ENCODE measurements at regions not wholly inside any gene's neighbourhood (a gene's known extent, or its start where the extent isn't known, plus 50 kb on each side); places are given as distances from the start of the nearest gene placed in this dataset.

GRCh38 chr18:60556326-60556725, 183.8 kb upstream of the MC4R start:
- CTCF ChIA-PET (ENCODE audit: partially characterized antibody) = interaction anchor here (0.7 to 1.5 kb wide), 4 partner anchors 10 to 569 kb away, joined by 3 read pairs; no protein-coding TSS in a partner anchor
- Histone ChIP-seq H2BK15ac (ENCODE audit: low read length) (no peak overlapping the region), H3K4me2 (ENCODE audit: insufficient read depth in 1 of 2, low read depth in 2 of 2, low read length in 2 of 2) (no peak overlapping the region), H3K9me3 (ENCODE audit: insufficient read depth in 2 of 2, low read depth in 1 of 2, low read length in 1 of 2) (peaks cover 0 to 5% of the 10 kb centered on the region in 2 experiments; a peak in 1 of 4 replicates), H4K8ac (ENCODE audit: extremely low read depth, insufficient read depth, low read length) (no peak overlapping the region), H2AK5ac (ENCODE audit: low read depth, low read length) (no peak overlapping the region), H2AFZ (ENCODE audit: low read length) (no peak overlapping the region), H3K4me3 (ENCODE audit: extremely low read depth in 1 of 4, insufficient read depth in 2 of 4, low read depth in 3 of 4, low read length in 4 of 4) (no peak overlapping the region), H2BK12ac (ENCODE audit: low read depth, low read length) (no peak overlapping the region), H3K36me3 (ENCODE audit: control insufficient read depth in 2 of 4, insufficient read depth in 4 of 4, low read length in 3 of 4) (no peaks in the 10 kb centered on the region), H3K23me2 (ENCODE audit: low read depth, low read length) (no peaks in the 10 kb centered on the region), H4K20me1 (replicated peaks in 1 of 2; ENCODE audit: control insufficient read depth in 1 of 2, insufficient read depth in 2 of 2, low read length in 2 of 2) (no peaks in the 10 kb centered on the region), H3K27me3 (replicated peaks in 1 of 4; ENCODE audit: control insufficient read depth in 3 of 4, extremely low read depth in 1 of 4, insufficient read depth in 3 of 4, low read length in 3 of 4) (no peaks in the 10 kb centered on the region), H3K79me1 (ENCODE audit: low read depth, low read length) (no peaks in the 10 kb centered on the region), H4K91ac (replicated peaks; ENCODE audit: insufficient read length, low read length) (no peak overlapping the region), H3K9ac (replicated peaks in 1 of 4; ENCODE audit: extremely low read depth in 1 of 4, low read depth in 3 of 4, low read length in 3 of 4) (no peak overlapping the region), H4K5ac (ENCODE audit: insufficient read length, low read depth, low read length) (no peak overlapping the region), H3K27ac (ENCODE audit: low read depth, low read length) (no peak overlapping the region), H3K56ac (replicated peaks; ENCODE audit: insufficient read length, low read depth, low read length) (no peak overlapping the region), H3K4ac (replicated peaks; ENCODE audit: insufficient read length, low read depth, low read length) (no peak overlapping the region), H3K14ac (ENCODE audit: insufficient read length) (no peak overlapping the region), H2BK20ac (ENCODE audit: low read length) (no peak overlapping the region), H2BK120ac (replicated peaks; ENCODE audit: low read depth, low read length) (no peak overlapping the region), H2BK5ac (ENCODE audit: low read depth, low read length) (no peak overlapping the region), H3K23ac (ENCODE audit: insufficient read length) (no peak overlapping the region), H3K79me2 (ENCODE audit: control insufficient read depth in 1 of 2, insufficient read depth in 2 of 2, low read length in 2 of 2) (no peaks in the 10 kb centered on the region), H3K4me1 (replicated peaks in 1 of 4; ENCODE audit: control insufficient read depth in 3 of 4, insufficient read depth in 4 of 4, low read length in 3 of 4) (no peaks in the 10 kb centered on the region), H3K18ac (ENCODE audit: extremely low read depth, low read length) (no peak overlapping the region)
- DNase-seq (ENCODE audit: low read depth in 1 of 2, low spot score in 2 of 2) = no peak
- FAIRE-seq = no peak
- WGBS, 2 experiments (ENCODE audit: extremely low coverage in 1 of 2, insufficient coverage in 1 of 2, insufficient read length in 1 of 2, insufficient replicate concordance in 2 of 2, low coverage in 1 of 2, low lambda C conversion rate in 2 of 2, missing lambda C conversion rate in 1 of 2) = 100% methylated on average over 1 of the region's 1 CpG; no CpG with 5 or more reads in 1 of the 2 experiments
- TF ChIP-seq TAF1 (IDR thresholded peaks at IDR 0.05; ENCODE audit: low read depth, low read length) (no peak), SUZ12 (IDR thresholded peaks at IDR 0.05; ENCODE audit: low read length) (no peak), CTCF (IDR thresholded peaks at IDR 0.05; ENCODE audit: control extremely low read depth in 1 of 3, insufficient read depth in 1 of 3, low read depth in 1 of 3, low read length in 3 of 3) (no peak), CTBP2 (IDR thresholded peaks at IDR 0.05; ENCODE audit: borderline replicate concordance, insufficient read depth, insufficient read length, low read length) (no peak), EZH2 (IDR thresholded peaks at IDR 0.05; ENCODE audit: low read depth, low read length, severe bottlenecking) (no peak), RNF2 (IDR thresholded peaks at IDR 0.05; ENCODE audit: borderline replicate concordance, low read depth, low read length, missing control alignments, poor library complexity, severe bottlenecking) (no peak), HDAC6 (IDR thresholded peaks at IDR 0.05; ENCODE audit: low read depth, low read length) (no peak), ASH2L (IDR thresholded peaks at IDR 0.05; ENCODE audit: low read length) (no peak), JUND (IDR thresholded peaks at IDR 0.05; ENCODE audit: low read length) (no peak), CREB1 (IDR thresholded peaks at IDR 0.05) (no peak), SP4 (IDR thresholded peaks at IDR 0.05; ENCODE audit: low read length) (no peak)
- POLR2A ChIA-PET (ENCODE audit: partially characterized antibody) = interaction anchor here (0.6 kb wide), 1 partner anchor 895 kb away, joined by 5 read pairs; no protein-coding TSS in a partner anchor

Data from H1 (cell line).